Lung (tissue), 11 donors: ENCODE measurements at regions not wholly inside any gene's neighbourhood (a gene's known extent, or its start where the extent isn't known, plus 50 kb on each side); places are given as distances from the start of the nearest gene placed in this dataset.

Experiments
- ATAC-seq: fragments of 200-7000 bp; cut with Tn5 transposase; one replicate; pipeline ENCODE4 v1.9.1; 2020; ENCODE audit warnings: moderate number of reproducible peaks; ENCODE audit not compliant: insufficient read depth, low FRiP score
- DNase-seq, 3 donors: peaks; one replicate each; pipeline ENCODE4 v3.0.0-alpha.2; 2013 to 2017
- H3K27ac ChIP-seq, 2 donors: one replicate each; pipeline ENCODE4 v1.5.1; 2013; ENCODE audit warnings: mild to moderate bottlenecking in 2 of 2, moderate library complexity in 2 of 2, control low read depth in 1 of 2, inconsistent platforms in 1 of 2, low read depth in 1 of 2, low read length in 1 of 2
- H3K27me3 ChIP-seq, 3 donors: one replicate each; pipeline ENCODE4 v1.5.1; 2013; ENCODE audit warnings: low read length in 2 of 3; ENCODE audit not compliant: control insufficient read depth in 3 of 3, insufficient read depth in 3 of 3
- H3K36me3 ChIP-seq, 4 donors: one replicate each; pipeline ENCODE4 v1.5.1; 2013; ENCODE audit warnings: low read length in 4 of 4, mild to moderate bottlenecking in 1 of 4, moderate library complexity in 1 of 4; ENCODE audit not compliant: control insufficient read depth in 4 of 4, insufficient read depth in 4 of 4
- H3K4me1 ChIP-seq, 5 donors: one replicate each; pipeline ENCODE4 v1.5.1; 2013; ENCODE audit warnings: low read length in 5 of 5, mild to moderate bottlenecking in 2 of 5, moderate library complexity in 1 of 5; ENCODE audit not compliant: control insufficient read depth in 5 of 5, insufficient read depth in 5 of 5
- H3K4me3 ChIP-seq: one replicate; pipeline ENCODE4 v1.5.1; 2013; ENCODE audit warnings: mild to moderate bottlenecking, control low read depth, moderate library complexity
- H3K9ac ChIP-seq, 2 donors: one replicate each; pipeline ENCODE4 v1.5.1; 2013; ENCODE audit warnings: low read length in 2 of 2, control low read depth in 1 of 2; ENCODE audit not compliant: insufficient read depth in 1 of 2
- H3K9me3 ChIP-seq, 4 donors: one replicate each; pipeline ENCODE4 v1.5.1; 2013; ENCODE audit warnings: low read length in 3 of 4, mild to moderate bottlenecking in 1 of 4, moderate library complexity in 1 of 4; ENCODE audit not compliant: control insufficient read depth in 4 of 4, insufficient read depth in 3 of 4
- CTCF ChIP-seq: IDR thresholded peaks from 2 replicates; pipeline ENCODE4 v1.5.1; 2012; ENCODE audit warnings: mild to moderate bottlenecking; ENCODE audit errors: control extremely low read depth, extremely low read depth
- WGBS, 2 donors: extraction: QIAGEN DNeasy Blood & Tissue Kit; methylation state at CpG; one replicate each; pipeline ENCODE4 v1.1.7; 2013; 5-methylcytosine and 5-hydroxymethylcytosine counted together
- donor health status: control.
- donor health status: control.
- donor health status: Bipolar disorder and iron deficiency.
- donor health status: healthy.
- donor health status: DM: yes; HTN: yes; CAD: no.

- Histone ChIP-seq H3K4me3 (no peak overlapping the region), H3K27me3 (peaks cover 0 to 4% (median 0%) of the 10 kb centered on the region in 3 donors), H3K36me3 (no peaks in the 10 kb centered on the region), H3K9me3 (no peaks in the 10 kb centered on the region), H3K4me1 (no peaks in the 10 kb centered on the region), H3K9ac (no peak overlapping the region), H3K27ac (no peak overlapping the region)
- no peak for TF ChIP-seq CTCF
- DNase-seq = no peak
- no peak for ATAC-seq
- WGBS, 2 donors = 84 to 88% methylated on average over 1 of the region's 1 CpG
Measured at GRCh38 chr16:20167323-20167722, 93.6 kb upstream of the GPR139 start.

GRCh38 chr16:20166531-20167235 lies 93.0 kb upstream of the GPR139 start:
- no peak for TF ChIP-seq CTCF
- Histone ChIP-seq H3K36me3 (no peaks in the 10 kb centered on the region), H3K9ac (no peak overlapping the region), H3K27me3 (peaks cover 0 to 4% (median 0%) of the 10 kb centered on the region in 3 donors), H3K27ac (no peak overlapping the region), H3K4me1 (no peaks in the 10 kb centered on the region), H3K4me3 (no peak overlapping the region), H3K9me3 (no peaks in the 10 kb centered on the region)
- 80% methylated on average over 15 of the region's 15 CpGs for WGBS, 2 donors
- DNase-seq (no peak), ATAC-seq (no peak)

GRCh38 chr16:20153444-20153843 lies 79.8 kb upstream of the GPR139 start:
- H3K9ac ChIP-seq = no peak overlapping the region
- peaks cover 0 to 17% (median 2%) of the 10 kb centered on the region in 4 donors for H3K9me3 ChIP-seq
- H3K4me3 ChIP-seq = no peak overlapping the region
- no peaks in the 10 kb centered on the region for H3K27me3 ChIP-seq
- no peaks in the 10 kb centered on the region for H3K4me1 ChIP-seq
- WGBS, 2 donors = 83 to 84% methylated on average over 1 of the region's 1 CpG
- TF ChIP-seq CTCF = no peak
- ATAC-seq (no peak), DNase-seq (no peak)
- H3K36me3 ChIP-seq = no peaks in the 10 kb centered on the region
- no peak overlapping the region for H3K27ac ChIP-seq

- TF ChIP-seq CTCF = no peak
- DNase-seq (no peak), ATAC-seq (no peak)
- Histone ChIP-seq H3K27ac (no peak overlapping the region), H3K36me3 (no peaks in the 10 kb centered on the region), H3K27me3 (no peaks in the 10 kb centered on the region), H3K4me3 (no peak overlapping the region), H3K9ac (no peak overlapping the region), H3K9me3 (peaks cover 0 to 3% (median 0%) of the 10 kb centered on the region in 4 donors), H3K4me1 (no peaks in the 10 kb centered on the region)
- 77 to 78% methylated on average over 5 of the region's 5 CpGs for WGBS, 2 donors
Measured at GRCh38 chr16:20147091-20147490, 73.4 kb upstream of the GPR139 start.
